Fibroblast of lung (primary cell): ENCODE measurements at regions not wholly inside any gene's neighbourhood (a gene's known extent, or its start where the extent isn't known, plus 50 kb on each side); places are given as distances from the start of the nearest gene placed in this dataset.

ENCODE experiments used
- EZH2 ChIP-seq: IDR thresholded peaks from 2 replicates; pipeline ENCODE4 v1.5.1; 2012; ENCODE audit warnings: low read length, control low read depth, mild to moderate bottlenecking; ENCODE audit errors: missing control alignments
- TF ChIP-seq, protein P1 (sequence below), 2 donors: IDR thresholded peaks in 1 of 2; conservative IDR thresholded peaks in 1 of 2; 1 replicate in 1 of 2; 2 replicates in 1 of 2; pipeline ENCODE4 v1.5.1; 2011 to 2012; ENCODE audit warnings: low read length in 2 of 2, control low read depth in 1 of 2, inconsistent platforms in 1 of 2, low read depth in 1 of 2, mild to moderate bottlenecking in 1 of 2

DNA sequence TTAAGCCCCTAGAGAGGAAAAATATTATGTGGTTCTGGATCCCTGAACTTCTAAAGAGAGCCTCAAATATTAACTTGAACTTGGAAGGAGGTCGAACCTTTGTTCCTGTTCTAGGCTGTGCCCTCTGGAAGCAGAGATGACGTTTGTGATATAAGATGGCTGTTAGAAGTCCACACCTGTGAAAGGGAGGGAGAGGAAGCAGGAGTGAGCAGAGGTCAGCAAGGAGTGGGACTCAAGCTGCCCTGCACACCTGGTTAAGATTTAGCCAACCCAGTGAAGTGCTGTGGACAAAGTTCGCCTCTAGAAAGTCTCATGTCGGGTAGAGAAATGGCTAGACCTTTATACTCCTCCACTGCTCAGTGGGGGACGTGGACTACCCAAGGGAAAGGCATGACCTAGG is 566.2 kb downstream of the MID1IP1 start:
- TF ChIP-seq, protein P1, sequence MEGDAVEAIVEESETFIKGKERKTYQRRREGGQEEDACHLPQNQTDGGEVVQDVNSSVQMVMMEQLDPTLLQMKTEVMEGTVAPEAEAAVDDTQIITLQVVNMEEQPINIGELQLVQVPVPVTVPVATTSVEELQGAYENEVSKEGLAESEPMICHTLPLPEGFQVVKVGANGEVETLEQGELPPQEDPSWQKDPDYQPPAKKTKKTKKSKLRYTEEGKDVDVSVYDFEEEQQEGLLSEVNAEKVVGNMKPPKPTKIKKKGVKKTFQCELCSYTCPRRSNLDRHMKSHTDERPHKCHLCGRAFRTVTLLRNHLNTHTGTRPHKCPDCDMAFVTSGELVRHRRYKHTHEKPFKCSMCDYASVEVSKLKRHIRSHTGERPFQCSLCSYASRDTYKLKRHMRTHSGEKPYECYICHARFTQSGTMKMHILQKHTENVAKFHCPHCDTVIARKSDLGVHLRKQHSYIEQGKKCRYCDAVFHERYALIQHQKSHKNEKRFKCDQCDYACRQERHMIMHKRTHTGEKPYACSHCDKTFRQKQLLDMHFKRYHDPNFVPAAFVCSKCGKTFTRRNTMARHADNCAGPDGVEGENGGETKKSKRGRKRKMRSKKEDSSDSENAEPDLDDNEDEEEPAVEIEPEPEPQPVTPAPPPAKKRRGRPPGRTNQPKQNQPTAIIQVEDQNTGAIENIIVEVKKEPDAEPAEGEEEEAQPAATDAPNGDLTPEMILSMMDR (conservative IDR thresholded peaks at IDR 0.05 in 1 of 2, IDR thresholded peaks at IDR 0.05 in 1 of 2; ENCODE audit: low read depth in 1 of 2, low read length in 2 of 2): no peak
- no peak for TF ChIP-seq EZH2
